GM19395 (cell line): ENCODE measurements at regions not wholly inside any gene's neighbourhood (a gene's known extent, or its start where the extent isn't known, plus 50 kb on each side); places are given as distances from the start of the nearest gene placed in this dataset.

ENCODE experiments used
- ATAC-seq: cut with Tn5 transposase; IDR thresholded peaks from one replicate; pipeline ENCODE4 v1.9.1; 2021; ENCODE audit warnings: mild to moderate bottlenecking, moderate library complexity; ENCODE audit not compliant: unreplicated experiment

- ATAC-seq = no peak
These were observed 110.2 kb upstream of the TENM3 start for GRCh38 chr4:182133033-182133432.

GRCh38 chr4:182134261-182134660 is 108.9 kb upstream of the TENM3 start:
- ATAC-seq = no peak

GRCh38 chr4:182136201-182136600 is 107.0 kb upstream of the TENM3 start:
- ATAC-seq = no peak

GRCh38 chr4:182137343-182137742 is 105.9 kb upstream of the TENM3 start:
- ATAC-seq = no peak

- ATAC-seq = no peak
These were observed 103.7 kb upstream of the TENM3 start for GRCh38 chr4:182139491-182139890.

- ATAC-seq = no peak
These were observed 102.7 kb upstream of the TENM3 start for GRCh38 chr4:182140547-182140946.

GRCh38 chr4:182141061-182141460 is 102.1 kb upstream of the TENM3 start:
- ATAC-seq = no peak

- ATAC-seq = no peak
These were observed 100.8 kb upstream of the TENM3 start for GRCh38 chr4:182142176-182143085.

- ATAC-seq = no peak
These were observed 99.9 kb upstream of the TENM3 start for GRCh38 chr4:182143086-182143821.

GRCh38 chr4:182143822-182144625 is 99.2 kb upstream of the TENM3 start:
- ATAC-seq = peak; percentile 36

- ATAC-seq = peak; percentile 48
These were observed 98.4 kb upstream of the TENM3 start for GRCh38 chr4:182144626-182145333.

GRCh38 chr4:182145334-182145905 is 97.8 kb upstream of the TENM3 start:
- no peak for ATAC-seq

GRCh38 chr4:182147391-182147790 is 95.8 kb upstream of the TENM3 start:
- ATAC-seq = no peak

GRCh38 chr4:182150645-182151044 is 92.6 kb upstream of the TENM3 start:
- ATAC-seq = no peak

GRCh38 chr4:182155806-182156205 is 87.4 kb upstream of the TENM3 start:
- ATAC-seq = no peak

- ATAC-seq = no peak
These were observed 80.0 kb upstream of the TENM3 start for GRCh38 chr4:182163180-182163579.

GRCh38 chr4:182169572-182169971 is 73.6 kb upstream of the TENM3 start:
- no peak for ATAC-seq

GRCh38 chr4:182169987-182170386 is 73.2 kb upstream of the TENM3 start:
- no peak for ATAC-seq

GRCh38 chr4:182170417-182170935 is 72.7 kb upstream of the TENM3 start:
- no peak for ATAC-seq

GRCh38 chr4:182174979-182175378 is 68.2 kb upstream of the TENM3 start:
- no peak for ATAC-seq
